Transverse colon (tissue), 4 donors: ENCODE measurements at regions not wholly inside any gene's neighbourhood (a gene's known extent, or its start where the extent isn't known, plus 50 kb on each side); places are given as distances from the start of the nearest gene placed in this dataset.
"Not testable (repeated sequence)": the region's sequence is repeated elsewhere in the genome, so short reads cannot be mapped to it uniquely, and the experiment has no call there.

Experiments
- DNase-seq: peaks from one replicate; pipeline ENCODE4 v3.0.0-alpha.2; 2019
- H3K27ac ChIP-seq, 4 donors: fragments of 200-600 bp; sonication (generic); 2 replicates each; pipeline ENCODE4 v1.5.1; 2016 to 2018; ENCODE audit warnings: inconsistent platforms in 4 of 4
- H3K27me3 ChIP-seq: fragments of 200-600 bp; sonication (generic); 2 replicates; pipeline ENCODE4 v1.5.1; 2017; ENCODE audit warnings: inconsistent platforms
- H3K36me3 ChIP-seq, 4 donors: fragments of 200-600 bp; sonication (generic); 2 replicates each; pipeline ENCODE4 v1.5.1; 2017 to 2019; ENCODE audit warnings: inconsistent platforms in 4 of 4
- H3K4me1 ChIP-seq, 4 donors: fragments of 200-600 bp; sonication (generic); 2 replicates each; pipeline ENCODE4 v1.5.1; 2017 to 2020; ENCODE audit warnings: inconsistent platforms in 4 of 4
- H3K4me3 ChIP-seq, 4 donors: fragments of 200-600 bp; sonication (generic); 1 replicate in 1 of 4; 2 replicates in 3 of 4; pipeline versions ENCODE4 v1.5.1 to v1.6.1; 2017 to 2019; ENCODE audit warnings: inconsistent platforms in 4 of 4
- H3K9me3 ChIP-seq, 2 donors: fragments of 200-600 bp; sonication (generic); 2 replicates each; pipeline ENCODE4 v1.5.1; 2017 to 2019; ENCODE audit warnings: inconsistent platforms in 2 of 2
- EP300 ChIP-seq: sonication (generic); formaldehyde crosslinking; IDR thresholded peaks from one replicate; pipeline ENCODE4 v1.6.1; 2017; ENCODE audit warnings: antibody characterized with exemption, low read depth
- POLR2A ChIP-seq: fragments of 450-650 bp; IDR thresholded peaks from one replicate; pipeline ENCODE4 v1.6.1; 2016; ENCODE audit warnings: antibody characterized with exemption, mild to moderate bottlenecking, moderate library complexity
- POLR2AphosphoS5 ChIP-seq, 3 donors: sonication (generic); formaldehyde crosslinking; IDR thresholded peaks; one replicate each; pipeline ENCODE4 v1.6.1; 2016; ENCODE audit warnings: antibody characterized with exemption in 3 of 3
- WGBS, 2 donors: methylation state at CpG; one replicate each; pipeline ENCODE4 v1.1.5; 2018; ENCODE audit warnings: low coverage in 1 of 2; 5-methylcytosine and 5-hydroxymethylcytosine counted together
- in situ Hi-C, 4 donors: fragments of 200-750 bp; cut with MboI; loops; one replicate each; pipeline versions ENCODE4 v1.15.0 to v1.15.1; 2017; ENCODE audit warnings: low sequenced_read_pairs in 3 of 4, low pct_ligation_motif_present in 1 of 4, low pct_unique_long_range_greater_than_20kb in 1 of 4
- intact Hi-C: fragments of 100-400 bp; cut with DNase I; formaldehyde crosslinking; loops from one replicate; pipeline ENCODE4 v1.15.1; 2023; ENCODE audit warnings: low total_unique reads
- TF ChIP-seq, protein P1 (sequence below), 5 experiments: fragments of 200-600 bp in 3 of 5; fragments of 450-650 bp in 2 of 5; sonication (generic) in 3 of 5; IDR thresholded peaks; 1 replicate in 2 of 5; 2 replicates in 3 of 5; pipeline ENCODE4 v1.5.1; 2016 to 2017; ENCODE audit warnings: antibody characterized with exemption in 5 of 5, inconsistent platforms in 3 of 5, mild to moderate bottlenecking in 2 of 5, moderate library complexity in 1 of 5

DNA sequence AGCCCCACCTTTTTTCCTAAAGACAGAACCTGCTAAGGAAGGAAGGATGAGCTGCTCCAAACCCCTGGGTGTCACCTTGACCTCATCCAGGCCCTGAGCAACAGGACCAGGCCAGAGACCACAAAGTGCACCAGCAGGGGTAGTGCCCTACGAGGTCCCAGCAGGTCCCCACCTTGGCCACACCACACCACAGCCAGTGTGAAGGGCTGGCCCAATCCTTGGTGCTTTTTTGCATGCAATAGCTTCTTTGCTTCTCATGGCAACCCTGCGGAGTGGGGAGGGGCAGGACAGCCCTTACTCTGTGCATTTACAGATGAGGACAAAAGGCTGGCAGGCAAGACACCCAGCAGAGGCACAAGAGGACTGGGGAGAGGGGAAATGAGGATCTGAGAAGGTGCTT lies 352.6 kb downstream of the BCL11B start:
- Histone ChIP-seq H3K27ac (no peak overlapping the region), H3K4me3 (no peak overlapping the region), H3K4me1 (peaks cover 0 to 8% (median 0%) of the 10 kb centered on the region in 4 donors), H3K27me3 (no peaks in the 10 kb centered on the region), H3K36me3 (no peaks in the 10 kb centered on the region), H3K9me3 (no peaks in the 10 kb centered on the region)
- in situ Hi-C loops (no loop called here), intact Hi-C loops (no loop called here)
- DNase-seq, result no peak
- 69% methylated on average over 2 of the region's 2 CpGs; no CpG with 5 or more reads in 1 of the 2 donors for WGBS, 2 donors
- TF ChIP-seq POLR2A (no peak), EP300 (no peak), POLR2AphosphoS5 (IDR thresholded peaks at IDR 0.05) (no peak)
- TF ChIP-seq, protein P1, sequence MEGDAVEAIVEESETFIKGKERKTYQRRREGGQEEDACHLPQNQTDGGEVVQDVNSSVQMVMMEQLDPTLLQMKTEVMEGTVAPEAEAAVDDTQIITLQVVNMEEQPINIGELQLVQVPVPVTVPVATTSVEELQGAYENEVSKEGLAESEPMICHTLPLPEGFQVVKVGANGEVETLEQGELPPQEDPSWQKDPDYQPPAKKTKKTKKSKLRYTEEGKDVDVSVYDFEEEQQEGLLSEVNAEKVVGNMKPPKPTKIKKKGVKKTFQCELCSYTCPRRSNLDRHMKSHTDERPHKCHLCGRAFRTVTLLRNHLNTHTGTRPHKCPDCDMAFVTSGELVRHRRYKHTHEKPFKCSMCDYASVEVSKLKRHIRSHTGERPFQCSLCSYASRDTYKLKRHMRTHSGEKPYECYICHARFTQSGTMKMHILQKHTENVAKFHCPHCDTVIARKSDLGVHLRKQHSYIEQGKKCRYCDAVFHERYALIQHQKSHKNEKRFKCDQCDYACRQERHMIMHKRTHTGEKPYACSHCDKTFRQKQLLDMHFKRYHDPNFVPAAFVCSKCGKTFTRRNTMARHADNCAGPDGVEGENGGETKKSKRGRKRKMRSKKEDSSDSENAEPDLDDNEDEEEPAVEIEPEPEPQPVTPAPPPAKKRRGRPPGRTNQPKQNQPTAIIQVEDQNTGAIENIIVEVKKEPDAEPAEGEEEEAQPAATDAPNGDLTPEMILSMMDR (IDR thresholded peaks at IDR 0.05), result no peak

GRCh38 chr14:98921306-98921705 lies 350.7 kb downstream of the BCL11B start:
- intact Hi-C loops, H3K27me3 ChIP-seq, H3K4me3 ChIP-seq, H3K4me1 ChIP-seq, DNase-seq, H3K36me3 ChIP-seq, H3K27ac ChIP-seq, H3K9me3 ChIP-seq, in situ Hi-C loops: not testable (repeated sequence)
- WGBS, 2 donors, result 83 to 85% methylated on average over 3 of the region's 3 CpGs

DNA sequence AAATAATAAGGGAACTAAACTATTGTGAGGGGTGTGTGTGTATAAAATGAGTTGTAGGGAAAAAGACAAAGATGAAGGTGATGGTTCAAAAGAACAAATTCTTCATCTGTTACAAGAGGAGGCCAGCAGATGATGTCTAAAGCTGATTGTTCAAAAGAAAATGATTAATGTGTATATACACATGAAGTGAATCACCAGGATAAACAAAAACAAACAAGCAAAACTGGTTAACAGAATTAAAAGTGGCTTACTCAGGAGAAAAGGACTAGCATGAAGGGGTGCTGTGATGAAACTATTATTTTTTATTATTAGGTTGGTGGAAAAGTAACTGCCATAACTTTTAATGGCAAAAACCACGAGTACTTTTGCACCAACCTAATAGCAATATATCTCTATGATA lies 348.4 kb downstream of the BCL11B start:
- no peak for DNase-seq
- in situ Hi-C loops, result no loop called here
- TF ChIP-seq EP300 (no peak), POLR2AphosphoS5 (IDR thresholded peaks at IDR 0.05) (no peak)
- TF ChIP-seq, protein P1 (IDR thresholded peaks at IDR 0.05), result no peak
- WGBS, 2 donors, result 80% methylated on average over 1 of the region's 1 CpG
- Histone ChIP-seq H3K27ac (no peak overlapping the region), H3K4me3 (no peak overlapping the region), H3K4me1 (no peaks in the 10 kb centered on the region), H3K9me3 (no peaks in the 10 kb centered on the region), H3K27me3 (no peaks in the 10 kb centered on the region), H3K36me3 (no peaks in the 10 kb centered on the region)
- intact Hi-C loops, result no loop called here

DNA sequence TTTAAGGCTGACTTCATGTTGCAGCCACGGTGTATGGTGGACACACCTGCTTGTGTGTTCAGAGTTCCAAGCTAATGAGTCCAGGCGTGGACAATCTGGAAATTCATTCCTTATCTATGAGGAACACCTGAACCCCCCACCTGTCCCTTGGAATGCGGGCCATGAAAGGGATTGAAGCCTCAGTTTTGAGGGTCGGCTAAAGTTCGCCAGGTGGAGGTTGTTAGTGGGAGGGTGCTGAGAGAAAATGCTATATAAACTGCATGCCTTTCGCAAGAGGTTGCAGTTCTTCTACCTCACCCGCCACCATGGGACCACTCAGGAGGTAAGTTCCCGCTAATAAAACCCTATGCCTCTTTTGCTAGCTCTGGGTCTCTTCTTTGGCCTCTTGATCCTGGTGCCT lies 348.0 kb downstream of the BCL11B start:
- intact Hi-C loops, result no loop called here
- Histone ChIP-seq H3K36me3 (no peaks in the 10 kb centered on the region), H3K4me3 (no peak overlapping the region), H3K27me3 (no peaks in the 10 kb centered on the region), H3K27ac (no peak overlapping the region), H3K9me3 (no peaks in the 10 kb centered on the region), H3K4me1 (no peaks in the 10 kb centered on the region)
- in situ Hi-C loops, result no loop called here
- TF ChIP-seq, protein P1 (IDR thresholded peaks at IDR 0.05), result no peak
- no peak for TF ChIP-seq EP300
- no peak for TF ChIP-seq POLR2AphosphoS5 (IDR thresholded peaks at IDR 0.05)
- no peak for TF ChIP-seq POLR2A
- WGBS, 2 donors, result 78 to 86% methylated on average over 7 to 8 of the region's 8 CpGs
- no peak for DNase-seq

DNA sequence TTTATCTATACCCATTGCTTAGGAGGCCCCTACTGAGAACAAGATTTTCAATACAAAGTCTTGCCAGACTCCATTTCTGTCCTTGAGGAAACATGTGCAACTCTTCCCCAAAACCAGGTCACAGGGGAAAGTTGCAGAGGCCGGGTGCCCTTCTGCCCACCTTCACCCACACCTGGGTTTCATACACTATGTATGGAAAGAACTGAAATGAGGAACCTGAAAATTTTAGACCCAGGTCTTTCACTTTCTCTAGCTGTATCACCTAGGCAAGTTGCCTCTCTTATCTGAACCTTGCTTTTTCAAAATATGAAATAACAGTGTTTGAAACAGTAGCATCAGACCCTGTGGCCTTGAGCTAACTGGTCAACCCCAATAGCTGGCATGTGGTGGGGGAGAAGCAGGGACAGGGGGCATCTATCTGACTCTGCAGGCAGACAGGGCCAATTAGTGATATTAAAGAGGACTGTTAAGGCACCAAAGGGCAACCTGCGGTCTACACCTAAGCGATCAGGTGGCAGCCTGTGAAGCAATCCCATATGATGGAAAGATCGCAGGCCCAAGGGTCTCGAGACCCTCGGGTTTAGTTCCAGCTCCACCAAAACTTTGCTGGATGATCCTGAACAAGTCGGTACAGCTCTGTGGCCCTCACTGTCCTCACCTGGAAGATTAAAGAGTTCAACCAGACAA lies 346.5 kb downstream of the BCL11B start:
- no peaks in the 10 kb centered on the region for H3K4me1 ChIP-seq
- in situ Hi-C loops, result no loop called here
- no peaks in the 10 kb centered on the region for H3K36me3 ChIP-seq
- H3K4me3 ChIP-seq, result no peak overlapping the region
- 90% methylated on average over 7 of the region's 7 CpGs; no CpG with 5 or more reads in 1 of the 2 donors for WGBS, 2 donors
- no peak overlapping the region for H3K27ac ChIP-seq
- intact Hi-C loops, result no loop called here
- H3K27me3 ChIP-seq, result no peaks in the 10 kb centered on the region
- TF ChIP-seq, protein P1 (IDR thresholded peaks at IDR 0.05), result no peak
- TF ChIP-seq POLR2A (no peak), POLR2AphosphoS5 (IDR thresholded peaks at IDR 0.05) (no peak), EP300 (no peak)
- no peak for DNase-seq
- no peaks in the 10 kb centered on the region for H3K9me3 ChIP-seq
